ENCODE measurements at regions not wholly inside any gene's neighbourhood (a gene's known extent, or its start where the extent isn't known, plus 50 kb on each side); places are given as distances from the start of the nearest gene placed in this dataset.
"Not testable (repeated sequence)": the region's sequence is repeated elsewhere in the genome, so short reads cannot be mapped to it uniquely, and the experiment has no call there.

DNA sequence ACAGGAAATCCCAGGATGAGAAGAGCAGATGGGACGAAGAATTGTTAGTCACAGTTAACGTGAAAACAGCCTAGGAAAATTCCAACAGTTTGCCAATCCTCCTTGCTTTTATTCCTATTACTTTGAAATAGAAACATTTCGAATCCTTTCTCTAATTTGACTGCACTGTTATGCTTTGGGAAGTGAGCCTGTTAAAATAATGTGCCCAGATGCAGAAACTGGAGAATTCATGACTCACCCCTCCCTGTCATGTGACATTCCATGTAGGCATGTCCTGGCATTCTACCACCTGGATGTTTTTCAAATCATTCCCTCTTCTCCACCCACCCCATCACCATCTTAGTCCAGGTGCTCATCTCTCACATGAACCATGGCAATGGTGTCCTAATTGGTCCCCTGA is 107.3 kb downstream of the MINAR1 start:
- DNase-seq (ENCODE audit: low spot score): peak; percentile 6

DNA sequence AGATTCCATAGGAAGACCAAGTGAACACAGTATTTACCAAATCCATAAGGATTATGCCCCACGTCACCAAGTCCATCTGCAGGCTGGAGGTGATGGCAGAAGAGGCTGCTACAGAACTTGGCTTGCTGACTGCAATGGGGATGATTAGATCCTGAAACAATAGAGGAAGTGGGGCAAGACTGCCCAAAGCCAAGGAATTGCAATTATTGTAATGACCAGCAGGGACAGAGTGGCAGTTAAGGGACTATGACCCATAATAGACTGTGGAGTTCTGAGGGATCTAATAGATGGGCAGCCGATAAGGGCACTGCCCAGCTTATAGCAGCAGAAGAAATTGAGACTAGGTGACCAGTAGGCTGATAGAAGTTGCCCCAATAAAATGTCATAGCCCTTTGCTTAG is 108.4 kb downstream of the MINAR1 start:
- no peak for DNase-seq (ENCODE audit: low spot score)

DNA sequence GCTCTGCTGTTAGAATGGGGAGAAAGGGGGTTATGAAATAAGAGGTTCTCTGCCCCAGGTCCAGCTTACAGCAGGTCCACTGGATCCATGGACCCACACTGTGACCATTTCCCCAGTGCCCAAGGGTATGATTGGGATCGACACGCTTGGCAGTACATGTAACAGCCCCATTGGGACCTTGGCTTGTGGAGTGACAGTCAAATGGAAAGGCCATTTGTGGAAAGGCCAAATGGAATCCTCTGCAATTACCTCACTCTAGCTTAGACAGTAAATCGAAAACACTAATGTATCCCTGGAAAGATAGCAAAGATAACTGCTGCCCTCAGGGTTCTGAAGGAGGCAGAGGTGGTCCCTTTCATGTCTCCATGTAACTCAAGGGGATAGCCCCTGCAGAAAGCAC is 109.1 kb downstream of the MINAR1 start:
- DNase-seq (ENCODE audit: low spot score): no peak

DNA sequence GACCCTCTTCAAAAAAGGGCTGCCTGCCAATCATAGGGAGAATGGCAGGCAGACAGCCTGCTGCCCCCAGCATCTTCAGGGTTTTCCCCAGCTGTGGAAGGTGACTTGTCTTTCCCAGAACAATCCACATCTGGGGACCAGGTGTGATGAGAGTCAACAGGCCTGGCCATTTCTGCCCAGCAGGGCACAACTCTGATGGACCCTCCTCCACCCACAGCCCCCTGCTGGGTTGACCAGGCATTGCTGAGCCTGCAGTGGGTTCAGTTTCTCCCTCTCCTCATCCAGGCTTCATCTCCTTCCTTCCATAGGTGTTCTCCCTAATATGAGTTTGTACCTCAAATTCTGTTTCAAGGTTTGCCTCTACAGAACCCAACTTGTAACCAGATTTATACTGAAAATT is 111.0 kb downstream of the MINAR1 start:
- no peak for DNase-seq (ENCODE audit: low spot score)

DNA sequence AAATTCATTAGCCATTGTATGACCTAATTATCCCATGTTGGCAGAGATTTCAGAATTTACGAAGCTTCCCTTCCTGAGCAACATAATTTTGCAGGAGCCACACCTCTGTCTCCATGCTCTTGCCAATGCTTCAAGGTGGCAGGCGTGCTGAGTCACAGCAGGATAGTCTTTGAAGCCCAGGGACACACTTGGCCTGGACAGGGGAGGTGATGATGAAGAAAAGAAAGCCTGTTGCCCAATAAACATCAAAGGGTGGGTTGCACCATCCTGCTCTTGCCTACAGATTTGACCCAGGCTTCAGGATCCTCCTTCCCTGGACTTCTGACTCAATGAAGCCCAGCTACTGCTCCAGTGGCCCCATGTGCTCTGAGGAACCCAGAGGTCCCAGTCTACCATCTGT is 117.1 kb downstream of the MINAR1 start:
- DNase-seq (ENCODE audit: low spot score): no peak

DNA sequence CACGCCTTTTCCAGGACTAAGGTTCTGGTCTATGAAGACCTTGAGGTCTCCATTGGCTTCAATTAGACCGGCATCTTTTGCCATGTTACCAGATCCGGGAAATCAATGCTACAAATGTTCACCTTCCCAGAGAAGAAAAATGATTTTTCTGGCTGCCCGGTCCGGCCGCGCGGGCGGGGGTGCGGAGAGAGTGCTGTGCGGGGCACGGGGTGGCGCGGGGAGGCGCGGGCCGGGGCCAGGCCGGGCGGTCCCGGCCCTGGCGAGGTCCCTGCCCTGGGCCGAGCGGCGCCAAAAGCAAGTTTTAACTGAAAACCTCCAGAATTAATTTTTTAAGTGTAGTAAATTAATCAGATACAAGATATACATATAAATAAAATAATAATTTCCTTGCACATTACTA is 128.2 kb downstream of the MINAR1 start:
- DNase-seq (ENCODE audit: low spot score): no peak

DNA sequence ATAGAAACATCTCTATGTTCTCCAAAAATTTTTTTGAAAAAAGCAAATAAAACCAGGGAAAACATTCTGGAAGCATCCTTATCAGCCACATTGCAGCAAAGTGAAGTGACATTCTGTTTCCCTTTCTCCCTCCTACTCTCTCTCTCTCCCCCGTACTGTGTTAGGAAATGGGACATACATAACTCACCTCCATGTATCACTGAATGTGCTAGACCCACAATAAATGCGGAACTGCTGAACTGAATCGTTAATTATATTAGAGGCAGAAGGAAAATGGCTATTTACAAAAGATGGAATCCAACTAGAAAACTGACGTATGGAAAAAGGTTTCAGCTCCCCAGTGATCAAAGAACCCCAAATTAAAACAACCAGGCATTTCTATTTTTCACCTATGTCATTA is 129.8 kb downstream of the MINAR1 start:
- no peak for DNase-seq (ENCODE audit: low spot score)

DNA sequence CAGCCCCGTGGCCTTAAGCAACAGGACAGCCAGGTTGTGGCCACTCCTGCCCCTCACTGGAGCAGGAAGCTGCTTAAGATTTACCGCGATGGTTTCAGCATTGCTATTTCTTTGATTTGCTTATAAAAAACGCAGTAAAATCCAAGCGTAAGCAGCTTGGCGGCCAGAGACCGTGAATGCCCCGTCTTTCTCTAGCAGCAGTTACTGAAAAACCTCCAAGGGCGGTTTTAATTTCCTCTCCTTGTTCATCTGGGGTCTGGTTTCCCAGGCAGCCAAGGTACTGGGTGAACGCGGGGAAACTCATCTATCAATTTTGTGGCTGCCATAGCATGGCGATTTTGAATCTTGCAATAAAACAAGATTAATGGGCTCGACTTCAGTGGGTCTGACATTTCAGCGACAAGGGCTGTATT is 130.3 kb downstream of the MINAR1 start:
- DNase-seq (ENCODE audit: low spot score): no peak

DNA sequence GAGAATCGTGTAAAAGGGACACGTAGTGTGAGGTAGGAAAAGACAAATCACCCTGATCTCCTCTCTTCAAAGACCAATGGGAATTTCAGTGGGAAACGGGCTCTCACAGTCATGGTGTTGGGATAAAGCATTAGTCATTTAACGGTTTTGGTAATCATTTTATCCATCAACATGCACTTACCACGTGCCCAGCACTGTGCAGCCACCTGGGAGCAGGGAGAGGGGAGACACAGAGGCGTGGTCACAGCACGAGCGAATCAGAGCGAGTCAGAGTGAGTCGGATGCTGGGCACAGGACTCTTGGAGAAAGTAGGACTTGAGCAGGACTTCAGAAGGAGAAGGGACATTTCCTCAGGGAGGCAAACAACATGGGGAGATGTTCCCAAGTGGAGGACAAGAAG is 130.8 kb downstream of the MINAR1 start:
- DNase-seq (ENCODE audit: low spot score): no peak

DNA sequence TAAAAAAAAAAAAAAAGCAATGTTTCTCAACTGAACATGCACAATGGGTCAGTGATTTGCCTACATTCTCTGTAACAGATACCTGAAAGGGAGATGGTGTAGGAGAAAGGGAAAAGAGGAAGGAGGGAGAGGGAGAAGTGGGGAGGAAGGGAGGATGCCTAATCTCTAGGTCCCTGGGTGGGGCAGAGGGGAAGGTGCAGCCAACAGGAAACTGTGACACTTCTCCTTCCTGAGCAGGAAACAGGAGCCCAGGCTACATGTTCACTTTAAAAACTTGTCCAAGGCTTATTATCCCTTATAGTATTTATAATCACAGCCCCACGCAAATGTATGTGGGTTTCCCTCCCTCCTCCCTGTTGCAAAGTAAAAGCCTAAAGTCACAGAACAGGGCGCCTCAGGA is 137.9 kb downstream of the MINAR1 start:
- no peak for DNase-seq (ENCODE audit: low spot score)

DNA sequence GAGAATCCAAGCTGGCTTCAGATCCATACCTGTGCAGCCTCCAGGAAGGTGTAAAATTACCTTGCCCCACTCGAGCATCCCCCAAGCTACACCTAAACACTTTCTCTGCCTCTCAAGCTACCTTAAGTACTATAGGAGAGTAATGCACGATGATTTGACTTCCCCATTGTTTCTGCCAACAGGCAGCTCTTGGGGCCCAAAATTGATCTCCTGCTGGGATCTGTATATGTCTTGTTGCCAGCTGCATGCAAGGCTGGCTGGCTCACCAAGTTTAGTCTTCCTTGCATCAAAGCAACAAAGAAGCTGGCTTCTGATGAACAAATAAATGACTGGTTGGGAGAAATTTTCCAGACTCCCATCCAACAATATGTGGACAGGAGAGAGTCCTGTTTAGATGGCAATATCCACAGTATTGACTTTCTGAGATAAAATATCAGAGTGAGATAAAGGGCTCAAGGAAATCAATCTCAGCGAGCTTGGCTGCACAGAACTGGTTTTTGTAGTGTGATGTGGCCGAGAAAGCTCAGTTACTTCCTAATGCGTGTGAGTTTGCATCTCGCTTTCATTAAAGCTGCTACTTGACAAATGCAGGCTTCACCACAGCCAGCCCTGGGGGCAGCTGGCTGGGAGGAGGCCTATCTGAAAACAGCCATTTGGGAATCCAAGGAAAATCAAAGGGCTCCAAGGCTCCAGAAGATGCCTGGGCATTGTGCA is 140.7 kb downstream of the MINAR1 start:
- DNase-seq (ENCODE audit: low spot score): no peak

DNA sequence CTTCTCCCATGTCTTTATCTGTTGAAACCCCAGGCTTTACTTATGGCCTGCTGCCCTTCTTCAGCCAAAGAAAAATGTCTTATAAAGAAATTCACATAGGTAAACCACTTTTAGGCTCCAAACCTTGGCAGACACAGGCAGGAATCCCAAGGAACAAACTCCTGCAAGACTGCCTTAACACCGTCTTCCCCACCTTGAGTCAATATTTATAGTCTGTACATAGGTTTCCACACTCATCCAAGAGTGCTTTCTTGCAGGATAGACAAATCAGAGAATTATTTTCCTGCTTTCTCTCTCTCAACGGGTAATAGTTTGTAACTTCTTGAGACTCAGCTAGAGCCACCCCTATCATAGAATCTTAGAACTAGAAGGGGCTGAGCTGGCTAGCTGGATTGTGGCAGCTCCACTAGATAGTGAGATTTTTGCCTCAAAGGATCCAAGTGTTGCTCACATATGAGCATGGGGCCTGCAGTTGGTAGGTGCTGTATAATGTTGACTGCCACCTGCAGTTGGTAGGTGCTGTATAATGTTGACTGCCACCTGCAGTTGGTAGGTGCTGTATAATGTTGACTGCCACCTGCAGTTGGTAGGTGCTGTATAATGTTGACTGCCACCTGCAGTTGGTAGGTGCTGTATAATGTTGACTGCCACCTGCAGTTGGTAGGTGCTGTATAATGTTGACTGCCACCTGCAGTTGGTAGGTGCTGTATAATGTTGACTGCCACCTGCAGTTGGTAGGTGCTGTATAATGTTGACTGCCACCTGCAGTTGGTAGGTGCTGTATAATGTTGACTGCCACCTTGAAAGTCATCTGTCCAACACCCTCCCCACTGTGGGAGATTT is 142.5 kb downstream of the MINAR1 start:
- DNase-seq (ENCODE audit: low spot score): not testable (repeated sequence)

DNA sequence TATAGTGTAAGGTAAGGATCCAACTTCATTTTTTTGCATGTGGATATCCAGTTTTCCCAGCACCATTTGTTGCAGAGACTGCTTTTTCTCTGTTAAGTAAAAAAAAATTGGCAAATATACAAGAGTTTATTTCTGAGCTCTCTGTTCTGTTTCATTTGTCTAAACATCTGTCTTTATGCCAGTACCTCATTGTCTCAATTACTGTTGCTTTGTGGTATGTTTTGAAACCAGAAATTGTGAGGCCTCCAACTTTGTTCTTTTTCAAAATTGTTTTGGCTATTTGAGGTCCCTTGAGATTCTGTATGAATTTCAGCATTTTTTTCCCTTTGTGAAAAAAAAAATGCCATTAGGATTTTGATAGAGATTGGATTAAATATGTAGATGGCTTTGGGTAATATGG is 150.5 kb downstream of the MINAR1 start:
- no peak for DNase-seq (ENCODE audit: low spot score)

DNA sequence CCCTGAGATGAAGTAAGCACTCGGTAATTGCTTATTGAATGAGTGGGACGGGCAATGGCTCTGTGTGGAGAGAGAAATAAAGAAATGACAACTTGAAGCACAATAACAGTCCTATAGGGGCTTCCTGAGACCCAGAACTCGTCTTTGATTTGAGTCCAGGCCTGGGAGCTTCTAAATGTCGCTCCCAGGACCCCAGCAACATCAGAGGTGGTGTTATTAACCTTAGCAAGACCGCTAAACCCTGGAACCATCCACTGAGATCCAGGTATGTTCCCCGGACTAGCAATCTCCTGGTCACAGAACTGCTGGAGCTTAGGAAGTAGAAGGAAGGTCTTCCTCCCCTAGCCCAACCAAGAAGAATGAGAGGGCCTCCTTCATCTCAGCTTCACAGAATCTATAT is 160.0 kb downstream of the MINAR1 start:
- DNase-seq (ENCODE audit: low spot score): no peak

DNA sequence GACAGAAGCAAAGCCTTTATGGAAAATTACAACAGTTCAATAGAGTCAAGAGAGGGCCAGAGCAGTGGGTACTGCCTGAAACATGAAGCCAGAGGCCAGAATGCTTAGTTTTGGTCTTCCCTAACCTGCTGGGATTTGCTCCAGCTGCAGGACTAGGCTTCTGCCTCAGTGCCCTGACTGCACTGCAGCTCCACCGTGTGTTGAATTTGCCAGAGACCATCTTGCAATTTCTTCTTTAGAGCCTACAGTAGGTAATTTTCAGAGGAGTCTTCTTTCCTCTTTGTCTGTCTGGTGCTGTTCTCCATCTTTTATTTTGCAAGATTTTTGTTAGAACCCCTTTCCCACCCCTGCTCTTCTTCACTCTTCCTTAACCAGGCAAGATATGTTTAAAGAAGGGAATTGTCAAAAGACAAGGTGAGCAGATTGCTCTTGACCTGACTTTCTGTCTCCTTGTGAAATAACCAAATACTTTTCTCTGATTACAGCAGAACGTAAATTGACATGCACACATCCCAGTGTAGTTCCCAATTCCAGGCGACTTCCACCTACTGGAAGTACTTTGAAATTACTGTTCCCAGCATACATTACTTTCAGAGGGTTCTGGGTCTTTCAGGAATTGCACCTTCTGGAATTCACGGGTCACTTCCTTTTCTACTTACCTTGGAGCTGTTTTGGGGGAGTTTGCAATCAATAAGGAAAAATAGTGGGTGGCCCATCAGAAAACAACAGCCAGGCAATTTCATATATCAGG is 161.2 kb downstream of the MINAR1 start:
- DNase-seq (ENCODE audit: low spot score): peak; percentile 18

DNA sequence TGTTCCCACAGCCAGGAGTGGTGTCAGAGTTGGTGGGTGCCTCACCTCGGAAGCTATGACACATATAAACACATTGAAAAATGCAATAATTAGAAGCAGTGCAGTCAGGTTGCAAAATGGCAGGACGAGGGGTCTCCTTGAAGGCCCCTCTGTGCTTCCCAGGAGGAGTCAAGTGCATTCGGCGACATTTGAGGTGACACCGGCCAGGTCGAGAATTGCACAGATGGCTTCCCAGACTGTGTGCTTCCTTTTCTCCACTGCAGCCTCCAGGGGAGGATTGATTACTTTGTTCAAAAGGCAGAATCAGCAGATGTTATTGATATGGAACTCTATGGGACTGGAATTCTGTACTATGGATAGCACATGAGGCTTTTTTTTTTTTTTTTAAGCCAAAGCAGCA is 163.2 kb downstream of the MINAR1 start:
- no peak for DNase-seq (ENCODE audit: low spot score)

DNA sequence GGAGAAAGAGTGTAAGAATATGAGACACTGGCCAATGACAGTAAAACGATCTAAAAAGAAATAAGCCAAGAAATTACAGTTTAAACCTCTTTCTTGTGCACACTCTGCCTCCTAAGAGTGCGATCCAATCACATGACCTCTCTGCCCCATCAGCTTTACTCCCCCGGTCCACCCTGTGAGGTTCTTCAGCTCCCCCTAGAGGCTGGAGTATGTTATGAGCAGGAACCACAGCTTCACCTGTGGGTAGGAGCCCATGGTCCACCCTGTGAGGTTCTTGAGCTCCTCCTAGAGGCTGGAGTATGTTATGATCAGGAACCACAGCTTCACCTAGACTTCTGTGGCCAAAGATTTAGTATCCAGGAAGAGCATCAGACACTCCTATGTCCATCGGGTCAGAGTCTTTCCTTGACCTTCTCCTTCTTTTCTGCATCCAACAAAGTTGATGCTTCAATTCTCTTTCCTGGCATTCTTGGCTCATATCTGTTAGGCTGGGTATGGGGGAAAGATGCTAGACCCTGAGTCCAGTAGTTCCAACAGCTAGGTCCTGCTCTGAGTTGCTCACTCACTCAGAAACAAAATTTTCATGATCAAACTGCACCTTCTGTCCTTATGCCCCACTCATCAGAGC is 164.0 kb downstream of the MINAR1 start:
- peak; percentile 80 for DNase-seq (ENCODE audit: low spot score)

DNA sequence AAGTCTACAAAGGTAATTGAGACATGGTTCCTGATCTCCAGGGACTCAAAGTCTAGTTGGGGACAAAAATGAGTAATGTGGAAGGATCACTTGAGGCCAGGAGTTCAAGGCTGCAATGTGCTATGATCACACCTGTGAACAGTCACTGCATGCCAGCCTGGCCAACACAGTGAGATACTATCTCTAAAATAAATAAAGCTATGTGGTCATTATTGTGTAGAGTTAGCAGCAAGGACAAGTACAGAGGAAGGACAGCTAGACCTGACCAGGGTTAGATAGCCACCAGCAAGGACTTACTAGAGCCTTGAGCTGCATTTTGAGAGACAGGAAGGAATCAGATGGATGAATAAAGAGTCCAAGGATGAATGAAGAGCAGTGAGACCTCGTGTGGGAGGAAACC is 166.5 kb downstream of the MINAR1 start:
- no peak for DNase-seq (ENCODE audit: low spot score)

DNA sequence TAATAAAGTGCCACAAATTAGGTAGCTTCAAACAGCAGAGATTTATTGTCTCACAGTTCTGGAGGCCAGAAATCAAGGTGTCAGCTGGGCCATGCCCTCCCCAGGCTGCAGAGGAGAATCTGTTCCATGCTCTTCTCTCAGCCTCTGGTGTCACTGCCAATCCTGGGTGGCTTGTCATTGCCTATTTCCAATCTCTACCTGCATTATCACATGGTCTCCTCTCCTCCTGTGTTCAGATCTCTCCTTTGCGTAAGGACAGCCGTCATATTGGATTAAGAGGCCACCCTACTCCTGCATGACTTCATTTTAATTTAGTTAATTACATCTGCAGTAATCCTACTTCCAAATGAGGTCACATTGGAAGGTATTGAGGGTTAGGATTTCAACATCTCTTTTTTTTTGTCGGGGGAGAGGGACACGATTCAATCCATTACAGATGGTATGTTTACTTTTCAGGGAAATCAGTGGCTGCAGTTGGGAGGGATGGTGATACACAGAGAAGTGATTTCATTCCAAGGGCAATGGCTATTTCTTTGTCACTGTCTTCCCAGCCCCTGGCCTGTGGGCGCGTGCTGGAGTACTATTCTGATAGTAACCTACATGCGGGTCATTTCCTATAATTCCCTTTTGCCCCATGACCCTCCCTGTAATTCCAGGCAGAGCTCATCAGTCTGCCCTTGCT is 169.4 kb downstream of the MINAR1 start:
- no peak for DNase-seq (ENCODE audit: low spot score)

DNA sequence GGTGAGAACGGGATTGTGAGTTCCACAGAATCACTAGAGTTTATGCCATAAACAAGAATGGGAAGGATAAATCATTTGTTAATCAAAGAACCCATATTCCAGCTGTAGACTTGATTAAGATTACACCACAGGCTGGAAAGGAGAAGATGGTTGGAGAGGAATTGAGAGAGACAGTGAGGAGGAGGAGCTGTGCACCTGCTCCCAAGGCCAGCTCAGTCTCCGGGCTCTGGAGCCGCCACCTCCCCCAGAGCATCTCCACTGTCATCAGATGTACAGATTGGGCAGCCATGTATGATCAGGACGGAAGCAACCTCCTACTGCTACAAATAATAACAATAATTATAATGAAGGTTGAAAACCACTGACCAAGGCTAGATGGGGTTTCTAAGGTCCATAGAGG is 170.0 kb downstream of the MINAR1 start:
- DNase-seq (ENCODE audit: low spot score): no peak

DNA sequence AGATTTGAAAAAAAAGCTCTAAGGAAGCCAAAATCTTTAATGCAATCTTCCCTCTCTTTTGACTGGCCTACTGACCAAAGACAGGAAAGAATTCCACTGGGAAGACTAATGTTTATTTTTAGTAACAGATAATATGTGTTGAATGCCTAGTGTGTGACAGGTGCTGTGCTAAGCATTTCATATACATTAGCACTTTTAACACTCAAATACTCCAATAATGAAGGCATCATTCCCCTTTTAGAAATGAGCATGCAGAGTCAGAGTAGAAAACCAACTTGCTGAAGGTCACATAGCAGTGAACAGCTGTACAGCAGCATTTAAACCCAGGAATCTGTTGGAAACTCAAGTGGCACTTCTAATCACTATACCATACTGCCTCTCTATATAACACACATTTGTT is 170.6 kb downstream of the MINAR1 start:
- DNase-seq (ENCODE audit: low spot score): no peak

DNA sequence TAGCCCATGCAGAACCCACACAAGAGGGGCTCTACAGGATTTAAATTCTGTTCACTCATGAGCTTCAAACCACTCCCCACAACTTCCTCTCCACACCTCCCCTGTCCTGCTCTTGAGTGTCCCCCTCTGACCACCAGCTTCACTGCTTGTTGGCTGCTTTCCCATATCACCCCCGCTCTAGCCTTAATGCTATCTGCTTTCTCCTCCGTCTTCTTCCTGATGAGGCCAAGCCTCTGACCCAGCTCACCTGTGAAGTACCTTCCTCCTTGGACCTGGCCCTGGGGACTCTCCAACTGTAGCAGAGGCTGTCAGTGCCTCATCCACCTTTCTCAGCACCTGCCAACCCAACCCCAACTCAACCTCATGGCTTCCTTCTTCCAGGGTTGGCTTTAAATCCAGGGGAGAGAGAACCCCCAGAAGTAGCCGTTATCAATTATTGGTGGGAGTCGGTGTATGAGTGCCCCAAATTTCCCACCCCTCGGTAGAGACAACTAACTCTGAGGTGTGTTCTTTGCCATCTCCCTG is 174.8 kb downstream of the MINAR1 start:
- no peak for DNase-seq (ENCODE audit: low spot score)

All from COLO829 (cell line).